ENCODE measurements at regions not wholly inside any gene's neighbourhood (a gene's known extent, or its start where the extent isn't known, plus 50 kb on each side); places are given as distances from the start of the nearest gene placed in this dataset.
"Not testable (repeated sequence)": the region's sequence is repeated elsewhere in the genome, so short reads cannot be mapped to it uniquely, and the experiment has no call there.

GRCh38 chr14:86086962-86087361 lies 557.0 kb downstream of the FLRT2 start:
- no peak overlapping the region for H3K9ac ChIP-seq (ENCODE audit: low read depth, low read length)
- no peaks in the 10 kb centered on the region for H3K36me3 ChIP-seq (ENCODE audit: insufficient read depth, low read length)
- peaks cover 7% of the 10 kb centered on the region; the same call in 1 of the 2 replicates for H3K4me1 ChIP-seq (ENCODE audit: insufficient read depth, low read length)

GRCh38 chr14:86084097-86084496 lies 554.2 kb downstream of the FLRT2 start:
- H3K4me1 ChIP-seq (ENCODE audit: insufficient read depth, low read length): peaks cover 7% of the 10 kb centered on the region; the same call in 1 of the 2 replicates
- H3K9ac ChIP-seq (ENCODE audit: low read depth, low read length): no peak overlapping the region
- H3K9me3 ChIP-seq (ENCODE audit: control insufficient read depth, insufficient read depth, low read length): no peaks in the 10 kb centered on the region
- no peaks in the 10 kb centered on the region for H3K36me3 ChIP-seq (ENCODE audit: insufficient read depth, low read length)

More at GRCh38 chr14:86086962-86087361, 557.0 kb downstream of the FLRT2 start:
- H3K9me3 ChIP-seq (ENCODE audit: control insufficient read depth, insufficient read depth, low read length): no peaks in the 10 kb centered on the region; the same call in 1 of the 2 replicates

- H3K36me3 ChIP-seq (ENCODE audit: insufficient read depth, low read length): no peaks in the 10 kb centered on the region
- no peak overlapping the region for H3K9ac ChIP-seq (ENCODE audit: low read depth, low read length)
- peaks cover 7% of the 10 kb centered on the region; the same call in 1 of the 2 replicates for H3K4me1 ChIP-seq (ENCODE audit: insufficient read depth, low read length)
- no peaks in the 10 kb centered on the region for H3K9me3 ChIP-seq (ENCODE audit: control insufficient read depth, insufficient read depth, low read length)
These were observed 553.7 kb downstream of the FLRT2 start for GRCh38 chr14:86083616-86084015.

GRCh38 chr14:86072116-86072894 lies 542.4 kb downstream of the FLRT2 start:
- Histone ChIP-seq H3K9ac (ENCODE audit: low read depth, low read length) (no peak overlapping the region), H3K4me1 (ENCODE audit: insufficient read depth, low read length) (no peaks in the 10 kb centered on the region), H3K36me3 (ENCODE audit: insufficient read depth, low read length) (no peaks in the 10 kb centered on the region), H3K9me3 (ENCODE audit: control insufficient read depth, insufficient read depth, low read length) (no peaks in the 10 kb centered on the region)

GRCh38 chr14:86066651-86067050 lies 536.7 kb downstream of the FLRT2 start:
- no peaks in the 10 kb centered on the region for H3K9me3 ChIP-seq (ENCODE audit: control insufficient read depth, insufficient read depth, low read length)
- H3K4me1 ChIP-seq (ENCODE audit: insufficient read depth, low read length): no peaks in the 10 kb centered on the region
- no peaks in the 10 kb centered on the region for H3K36me3 ChIP-seq (ENCODE audit: insufficient read depth, low read length)
- H3K9ac ChIP-seq (ENCODE audit: low read depth, low read length): no peak overlapping the region

- Histone ChIP-seq H3K9ac (ENCODE audit: low read depth, low read length) (no peak overlapping the region), H3K4me1 (ENCODE audit: insufficient read depth, low read length) (no peaks in the 10 kb centered on the region), H3K36me3 (ENCODE audit: insufficient read depth, low read length) (no peaks in the 10 kb centered on the region), H3K9me3 (ENCODE audit: control insufficient read depth, insufficient read depth, low read length) (no peaks in the 10 kb centered on the region)
These were observed 535.5 kb downstream of the FLRT2 start for GRCh38 chr14:86065407-86065806.

GRCh38 chr14:86064595-86064994 lies 534.7 kb downstream of the FLRT2 start:
- H3K36me3 ChIP-seq (ENCODE audit: insufficient read depth, low read length); H3K9me3 ChIP-seq (ENCODE audit: control insufficient read depth, insufficient read depth, low read length); H3K4me1 ChIP-seq (ENCODE audit: insufficient read depth, low read length); H3K9ac ChIP-seq (ENCODE audit: low read depth, low read length): not testable (repeated sequence)

GRCh38 chr14:86057018-86057667 lies 527.2 kb downstream of the FLRT2 start:
- Histone ChIP-seq H3K36me3 (ENCODE audit: insufficient read depth, low read length) (no peaks in the 10 kb centered on the region), H3K4me1 (ENCODE audit: insufficient read depth, low read length) (no peaks in the 10 kb centered on the region), H3K9ac (ENCODE audit: low read depth, low read length) (no peak overlapping the region), H3K9me3 (ENCODE audit: control insufficient read depth, insufficient read depth, low read length) (no peaks in the 10 kb centered on the region)

DNA sequence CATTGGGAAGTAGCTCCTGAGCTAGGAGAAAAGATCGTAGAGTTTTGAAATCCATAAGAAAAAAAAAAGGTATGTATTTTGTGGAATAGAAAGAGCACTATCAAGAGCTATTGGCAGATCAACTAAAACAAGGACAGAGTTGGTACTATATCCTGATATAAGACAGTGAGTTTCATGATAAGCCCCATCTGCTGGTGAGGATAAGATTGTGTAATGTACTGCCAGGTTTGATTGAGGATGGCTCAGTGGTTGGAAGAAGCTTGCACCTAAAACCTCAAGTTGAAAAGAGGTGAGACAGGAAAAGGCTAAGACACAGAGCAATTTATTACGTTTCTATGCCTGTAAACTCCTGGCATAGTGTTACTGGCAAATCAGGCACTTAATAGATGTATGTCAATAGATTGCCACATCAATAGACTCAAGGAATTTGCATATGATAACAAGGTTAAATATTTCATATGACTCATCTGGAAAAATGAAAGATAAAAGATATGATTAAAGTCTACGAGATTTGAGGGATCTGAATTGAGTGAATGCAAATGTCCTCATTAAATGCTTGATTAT lies 525.6 kb downstream of the FLRT2 start:
- Histone ChIP-seq H3K4me1 (ENCODE audit: insufficient read depth, low read length) (peaks cover 3% of the 10 kb centered on the region; the same call in 1 of the 2 replicates), H3K36me3 (ENCODE audit: insufficient read depth, low read length) (no peaks in the 10 kb centered on the region), H3K9ac (ENCODE audit: low read depth, low read length) (no peak overlapping the region), H3K9me3 (ENCODE audit: control insufficient read depth, insufficient read depth, low read length) (no peaks in the 10 kb centered on the region)

DNA sequence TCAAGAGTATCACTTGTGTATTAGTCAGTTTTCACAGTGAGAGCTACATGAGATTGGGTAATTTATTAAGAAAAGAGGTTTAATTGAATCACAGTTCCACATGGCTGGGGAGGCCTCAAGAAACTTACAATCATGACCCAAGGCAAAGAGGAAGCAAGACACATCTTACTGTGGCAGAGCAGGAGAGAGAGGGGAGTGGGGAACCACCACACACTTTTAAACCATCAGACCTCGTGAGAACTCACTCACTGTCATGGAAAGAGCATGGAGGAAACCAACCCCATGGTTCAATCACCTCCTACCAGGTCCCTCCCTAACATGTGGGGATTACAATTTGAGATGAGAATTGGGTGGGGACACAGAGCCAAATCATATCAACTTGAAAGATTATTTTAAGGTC lies 522.9 kb downstream of the FLRT2 start:
- H3K9ac ChIP-seq (ENCODE audit: low read depth, low read length): no peak overlapping the region
- peaks cover 5% of the 10 kb centered on the region; the same call in 1 of the 2 replicates for H3K4me1 ChIP-seq (ENCODE audit: insufficient read depth, low read length)
- no peaks in the 10 kb centered on the region for H3K36me3 ChIP-seq (ENCODE audit: insufficient read depth, low read length)
- no peaks in the 10 kb centered on the region for H3K9me3 ChIP-seq (ENCODE audit: control insufficient read depth, insufficient read depth, low read length)

DNA sequence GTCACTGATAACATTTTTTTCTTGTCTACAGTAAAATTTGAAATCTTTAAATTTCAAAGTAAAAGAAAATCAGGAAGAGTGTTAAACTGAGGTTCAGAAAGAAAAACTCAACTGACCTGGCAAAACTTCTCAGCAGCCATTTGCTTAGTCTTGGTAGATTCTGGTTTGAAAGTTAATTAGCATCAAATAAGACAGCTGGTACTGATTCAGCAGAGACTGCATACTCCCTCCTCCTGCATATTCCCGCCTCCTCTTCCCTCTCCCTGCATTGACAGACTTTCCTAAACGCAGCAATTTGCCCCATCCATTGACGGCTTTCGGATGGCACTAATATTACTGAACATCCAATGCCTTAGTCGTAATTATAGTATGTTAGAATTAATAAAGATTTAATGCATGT lies 520.8 kb downstream of the FLRT2 start:
- H3K9ac ChIP-seq (ENCODE audit: low read depth, low read length): no peak overlapping the region
- H3K9me3 ChIP-seq (ENCODE audit: control insufficient read depth, insufficient read depth, low read length): no peaks in the 10 kb centered on the region; the same call in 1 of the 2 replicates
- no peaks in the 10 kb centered on the region for H3K36me3 ChIP-seq (ENCODE audit: insufficient read depth, low read length)
- H3K4me1 ChIP-seq (ENCODE audit: insufficient read depth, low read length): peaks cover 5% of the 10 kb centered on the region; the same call in 1 of the 2 replicates

DNA sequence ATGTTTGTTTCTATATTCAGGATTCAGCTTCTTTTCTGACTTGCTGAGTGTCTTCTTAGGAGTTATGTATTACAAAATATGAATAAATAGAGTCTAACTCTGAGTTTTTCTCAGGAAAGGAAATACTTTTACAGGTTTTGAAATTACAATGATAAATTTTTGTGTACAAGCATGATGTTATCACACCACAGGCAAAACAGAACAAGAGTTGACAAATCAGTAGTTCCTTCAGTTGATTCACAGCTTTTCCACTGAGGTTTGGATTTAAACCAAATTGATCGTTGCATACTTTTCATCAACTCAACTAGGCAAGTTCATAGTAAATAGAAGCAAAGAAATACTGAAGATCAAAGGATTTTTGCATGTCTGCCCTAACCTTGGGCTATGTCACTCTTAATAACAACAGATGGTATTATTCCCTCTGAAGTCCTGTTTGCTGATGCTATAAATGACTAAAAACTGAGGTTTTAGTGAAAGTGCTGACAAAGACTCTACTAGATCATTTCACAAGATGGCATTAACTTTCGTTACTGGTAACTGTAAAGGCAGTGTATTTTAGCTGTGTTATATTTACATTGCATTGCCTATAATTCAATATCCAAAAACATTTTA lies 520.2 kb downstream of the FLRT2 start:
- H3K36me3 ChIP-seq (ENCODE audit: insufficient read depth, low read length): no peaks in the 10 kb centered on the region
- no peak overlapping the region for H3K9ac ChIP-seq (ENCODE audit: low read depth, low read length)
- peaks cover 5% of the 10 kb centered on the region; the same call in 1 of the 2 replicates for H3K4me1 ChIP-seq (ENCODE audit: insufficient read depth, low read length)
- H3K9me3 ChIP-seq (ENCODE audit: control insufficient read depth, insufficient read depth, low read length): no peaks in the 10 kb centered on the region; the same call in 1 of the 2 replicates

DNA sequence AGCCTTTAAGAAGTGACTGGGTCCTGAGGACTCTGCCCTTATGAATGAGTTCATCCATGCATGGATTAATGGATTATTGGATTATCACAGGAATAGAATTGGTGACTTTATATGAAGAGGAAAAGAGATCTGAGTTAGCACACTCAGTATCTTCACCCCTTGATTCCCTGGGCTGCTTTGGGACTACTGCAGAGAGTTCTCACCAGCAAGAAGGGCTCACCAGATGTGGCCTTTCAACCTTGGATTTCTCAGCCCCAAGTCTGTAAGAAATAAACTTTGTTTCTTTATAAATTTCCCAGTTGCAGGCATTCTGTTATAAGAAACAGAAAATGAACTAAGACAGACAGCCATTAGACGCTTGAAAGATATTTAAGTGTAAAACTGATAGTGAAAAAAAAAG lies 509.2 kb downstream of the FLRT2 start:
- no peaks in the 10 kb centered on the region for H3K4me1 ChIP-seq (ENCODE audit: insufficient read depth, low read length)
- no peak overlapping the region for H3K9ac ChIP-seq (ENCODE audit: low read depth, low read length)
- H3K9me3 ChIP-seq (ENCODE audit: control insufficient read depth, insufficient read depth, low read length): no peaks in the 10 kb centered on the region
- no peaks in the 10 kb centered on the region for H3K36me3 ChIP-seq (ENCODE audit: insufficient read depth, low read length)

DNA sequence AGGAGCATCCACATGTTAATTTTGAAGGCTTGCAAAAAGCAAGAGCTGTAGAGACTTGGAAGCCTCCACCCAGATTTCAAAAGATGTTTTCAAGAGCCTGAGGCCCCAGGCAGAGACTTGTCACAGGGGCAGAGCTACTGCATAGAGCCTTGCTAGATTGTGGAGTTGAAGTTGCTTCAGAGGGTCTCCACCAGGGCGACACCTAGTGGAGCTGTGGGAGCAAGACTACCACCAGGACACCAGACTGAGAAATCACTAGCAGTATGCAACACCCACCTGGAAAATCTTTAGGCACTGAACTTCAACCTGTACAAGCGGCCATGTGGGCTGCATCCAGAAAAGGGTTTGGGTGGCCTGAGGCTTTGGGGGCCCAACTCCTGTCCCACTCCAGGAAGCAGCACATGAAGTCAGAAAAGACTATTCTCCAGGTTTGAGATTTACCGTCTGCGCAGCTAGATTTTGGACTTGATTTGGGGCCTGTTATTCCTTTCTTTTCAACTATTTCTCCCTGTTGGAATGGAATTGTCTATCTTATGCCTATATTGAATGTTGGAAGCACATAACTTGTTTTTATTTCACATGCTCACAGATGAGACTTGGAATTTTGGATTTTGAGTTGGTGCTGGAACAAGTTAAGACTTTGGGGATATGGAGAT lies 508.6 kb downstream of the FLRT2 start:
- Histone ChIP-seq H3K36me3 (ENCODE audit: insufficient read depth, low read length) (no peaks in the 10 kb centered on the region), H3K4me1 (ENCODE audit: insufficient read depth, low read length) (no peaks in the 10 kb centered on the region), H3K9me3 (ENCODE audit: control insufficient read depth, insufficient read depth, low read length) (no peaks in the 10 kb centered on the region), H3K9ac (ENCODE audit: low read depth, low read length) (no peak overlapping the region)

All from ES-I3 (cell line).